ENCODE measurements at regions not wholly inside any gene's neighbourhood (a gene's known extent, or its start where the extent isn't known, plus 50 kb on each side); places are given as distances from the start of the nearest gene placed in this dataset.

DNA sequence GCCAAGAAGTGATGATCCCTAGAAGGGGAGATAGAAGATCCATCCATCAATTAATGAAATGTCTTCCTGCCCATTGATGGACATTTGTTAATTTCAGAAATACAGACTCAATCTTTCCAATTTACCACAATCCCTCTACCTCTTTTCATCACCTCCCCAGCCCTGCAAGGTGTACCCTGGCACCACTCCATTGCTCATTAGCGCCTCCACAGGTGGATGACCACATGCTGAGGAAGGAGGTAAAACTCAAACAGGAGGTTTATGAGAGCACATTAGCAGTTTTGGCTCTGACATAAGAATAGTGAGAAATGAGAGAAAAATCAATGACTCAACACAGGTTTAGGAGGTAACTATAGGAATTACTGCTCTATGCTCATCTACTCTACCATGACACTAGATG is 208.0 kb downstream of the C1D start:
- no peak for DNase-seq (ENCODE audit: low spot score in 2 of 2)
- no peaks in the 10 kb centered on the region for H3K27me3 ChIP-seq
- no peaks in the 10 kb centered on the region for H3K9me3 ChIP-seq
- H3K4me1 ChIP-seq = no peaks in the 10 kb centered on the region
- H3K27ac ChIP-seq = no peak overlapping the region
- no peak overlapping the region for H3K4me3 ChIP-seq
- TF ChIP-seq POLR2A (IDR thresholded peaks at IDR 0.05) = no peak
- TF ChIP-seq, protein P1, sequence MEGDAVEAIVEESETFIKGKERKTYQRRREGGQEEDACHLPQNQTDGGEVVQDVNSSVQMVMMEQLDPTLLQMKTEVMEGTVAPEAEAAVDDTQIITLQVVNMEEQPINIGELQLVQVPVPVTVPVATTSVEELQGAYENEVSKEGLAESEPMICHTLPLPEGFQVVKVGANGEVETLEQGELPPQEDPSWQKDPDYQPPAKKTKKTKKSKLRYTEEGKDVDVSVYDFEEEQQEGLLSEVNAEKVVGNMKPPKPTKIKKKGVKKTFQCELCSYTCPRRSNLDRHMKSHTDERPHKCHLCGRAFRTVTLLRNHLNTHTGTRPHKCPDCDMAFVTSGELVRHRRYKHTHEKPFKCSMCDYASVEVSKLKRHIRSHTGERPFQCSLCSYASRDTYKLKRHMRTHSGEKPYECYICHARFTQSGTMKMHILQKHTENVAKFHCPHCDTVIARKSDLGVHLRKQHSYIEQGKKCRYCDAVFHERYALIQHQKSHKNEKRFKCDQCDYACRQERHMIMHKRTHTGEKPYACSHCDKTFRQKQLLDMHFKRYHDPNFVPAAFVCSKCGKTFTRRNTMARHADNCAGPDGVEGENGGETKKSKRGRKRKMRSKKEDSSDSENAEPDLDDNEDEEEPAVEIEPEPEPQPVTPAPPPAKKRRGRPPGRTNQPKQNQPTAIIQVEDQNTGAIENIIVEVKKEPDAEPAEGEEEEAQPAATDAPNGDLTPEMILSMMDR (IDR thresholded peaks at IDR 0.05) = no peak
- no peak for TF ChIP-seq EP300 (IDR thresholded peaks at IDR 0.05)
- no peaks in the 10 kb centered on the region for H3K36me3 ChIP-seq
- WGBS, 2 donors = 60 to 76% methylated on average over 1 of the region's 1 CpG

DNA sequence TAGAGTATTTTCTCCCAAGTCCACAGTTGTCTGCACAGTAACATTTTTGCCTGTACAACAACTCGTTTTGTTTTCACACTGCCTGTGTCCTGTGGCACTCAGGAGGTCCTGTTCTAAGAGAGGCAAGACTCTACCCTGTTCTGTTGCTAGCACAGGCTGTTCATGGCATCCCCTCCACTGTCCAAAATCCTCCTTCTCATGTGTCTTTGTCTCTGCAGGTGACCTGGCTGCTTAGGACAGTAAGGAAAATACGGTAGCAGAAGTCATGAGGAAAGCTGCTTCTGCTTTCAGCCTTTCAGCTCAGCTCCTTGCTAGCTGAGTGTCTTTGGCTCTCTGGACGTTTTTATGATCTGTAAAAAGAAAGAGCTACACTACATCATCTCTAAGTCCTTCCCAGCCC is 205.9 kb downstream of the C1D start:
- TF ChIP-seq, protein P1 (IDR thresholded peaks at IDR 0.05) = no peak
- no peak for TF ChIP-seq EP300 (IDR thresholded peaks at IDR 0.05)
- no peak for TF ChIP-seq POLR2A (IDR thresholded peaks at IDR 0.05)

DNA sequence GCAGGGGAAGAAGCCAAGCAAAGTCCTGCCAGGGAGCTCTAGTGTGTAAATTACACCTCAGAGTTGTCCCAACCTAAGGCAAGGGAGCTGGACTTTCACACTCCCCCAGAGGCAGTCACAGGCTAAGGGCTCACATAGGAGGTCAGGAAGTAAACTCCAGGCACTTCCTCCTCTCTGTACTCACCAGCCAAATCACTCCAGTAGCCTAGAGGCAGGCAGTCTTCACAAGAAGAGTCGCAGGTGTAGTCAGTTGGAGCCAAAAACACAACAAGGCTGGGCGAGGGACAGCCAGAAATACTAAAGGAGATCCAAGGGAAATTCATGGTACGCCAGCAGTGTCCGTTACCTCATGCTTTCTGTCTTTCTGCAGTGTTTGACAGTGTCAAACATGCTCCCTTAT is 205.0 kb downstream of the C1D start:
- no peak overlapping the region for H3K4me3 ChIP-seq
- no peaks in the 10 kb centered on the region for H3K27me3 ChIP-seq
- H3K36me3 ChIP-seq = no peaks in the 10 kb centered on the region
- H3K27ac ChIP-seq = no peak overlapping the region
- no peaks in the 10 kb centered on the region for H3K9me3 ChIP-seq
- WGBS, 2 donors = 87 to 93% methylated on average over 4 of the region's 4 CpGs
- DNase-seq (ENCODE audit: low spot score in 2 of 2) = no peak
- no peaks in the 10 kb centered on the region for H3K4me1 ChIP-seq
- no peak for TF ChIP-seq EP300 (IDR thresholded peaks at IDR 0.05)
- no peak for TF ChIP-seq POLR2A (IDR thresholded peaks at IDR 0.05)
- TF ChIP-seq, protein P1 (IDR thresholded peaks at IDR 0.05) = no peak

More for the DNA sequence above, 205.9 kb downstream of the C1D start:
- H3K4me1 ChIP-seq = no peaks in the 10 kb centered on the region
- no peak overlapping the region for H3K27ac ChIP-seq
- DNase-seq (ENCODE audit: low spot score in 2 of 2) = no peak
- H3K4me3 ChIP-seq = no peak overlapping the region
- H3K9me3 ChIP-seq = no peaks in the 10 kb centered on the region
- WGBS, 2 donors = 44% methylated on average over 3 of the region's 3 CpGs
- no peaks in the 10 kb centered on the region for H3K27me3 ChIP-seq
- no peaks in the 10 kb centered on the region for H3K36me3 ChIP-seq

DNA sequence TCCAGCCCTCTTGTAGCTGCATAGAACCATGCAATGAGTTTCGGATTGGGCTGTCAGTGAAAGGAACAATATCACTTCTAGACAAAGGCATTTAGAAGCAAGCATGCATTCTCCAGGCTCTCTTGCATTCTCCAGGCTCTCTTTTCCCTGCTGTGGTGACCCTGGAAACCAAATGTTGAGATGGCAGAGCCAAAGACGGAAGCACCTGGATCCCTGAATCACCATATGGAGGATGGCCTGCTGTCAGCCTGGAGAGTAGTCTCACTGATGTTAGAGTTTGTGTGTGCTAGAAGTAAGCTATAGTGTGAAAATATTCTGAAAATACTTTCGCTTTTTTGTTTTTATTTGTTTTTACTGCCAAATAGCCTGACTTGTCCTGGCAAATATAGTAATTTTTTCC is 203.9 kb downstream of the C1D start:
- H3K27me3 ChIP-seq = no peaks in the 10 kb centered on the region
- 90 to 92% methylated on average over 3 of the region's 3 CpGs for WGBS, 2 donors
- DNase-seq (ENCODE audit: low spot score in 2 of 2) = no peak
- H3K4me3 ChIP-seq = no peak overlapping the region
- H3K36me3 ChIP-seq = no peaks in the 10 kb centered on the region
- no peak for TF ChIP-seq POLR2A (IDR thresholded peaks at IDR 0.05)
- TF ChIP-seq, protein P1 (IDR thresholded peaks at IDR 0.05) = no peak
- no peak for TF ChIP-seq EP300 (IDR thresholded peaks at IDR 0.05)
- H3K4me1 ChIP-seq = no peaks in the 10 kb centered on the region
- no peak overlapping the region for H3K27ac ChIP-seq
- no peaks in the 10 kb centered on the region for H3K9me3 ChIP-seq

DNA sequence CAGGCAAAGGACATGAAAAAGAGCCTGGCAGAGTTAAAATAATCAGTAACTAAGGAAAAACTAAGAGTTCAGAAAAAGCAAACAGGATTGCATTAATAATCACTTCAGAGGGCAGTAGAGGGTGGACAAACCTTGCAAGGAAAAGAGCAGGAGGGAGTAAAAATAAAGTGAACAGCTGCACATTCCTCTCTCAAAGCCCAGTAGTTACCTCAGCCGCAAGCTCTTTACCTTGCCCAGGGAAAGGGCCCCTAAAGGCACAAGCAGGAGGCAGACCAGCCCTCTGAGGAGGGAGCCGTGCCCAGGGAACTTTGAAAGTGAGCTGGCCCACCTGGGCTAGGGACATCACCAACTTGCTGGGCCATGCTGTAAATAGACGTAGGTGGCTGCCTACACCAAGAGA is 196.9 kb downstream of the C1D start:
- Histone ChIP-seq H3K9me3 (no peaks in the 10 kb centered on the region), H3K4me3 (no peak overlapping the region), H3K27ac (no peak overlapping the region), H3K4me1 (no peaks in the 10 kb centered on the region), H3K27me3 (no peaks in the 10 kb centered on the region), H3K36me3 (no peaks in the 10 kb centered on the region)
- no peak for DNase-seq (ENCODE audit: low spot score in 2 of 2)
- WGBS, 2 donors = 51 to 52% methylated on average over 3 of the region's 3 CpGs
- TF ChIP-seq EP300 (IDR thresholded peaks at IDR 0.05) (no peak), POLR2A (IDR thresholded peaks at IDR 0.05) (no peak)
- TF ChIP-seq, protein P1 (IDR thresholded peaks at IDR 0.05) = no peak

Data from tibial nerve (tissue), 4 donors.